Pulmonary artery endothelial cell (primary cell): ENCODE measurements at regions not wholly inside any gene's neighbourhood (a gene's known extent, or its start where the extent isn't known, plus 50 kb on each side); places are given as distances from the start of the nearest gene placed in this dataset.

ENCODE experiments used
- DNase-seq: peaks from one replicate; pipeline ENCODE4 v3.0.0-alpha.2; 2011; ENCODE audit warnings: low read depth, low spot score

- DNase-seq, result no peak
Measured at GRCh38 chr11:80104191-80104590, 663.4 kb upstream of the TENM4 start.

GRCh38 chr11:80103142-80103859 lies 662.5 kb upstream of the TENM4 start:
- no peak for DNase-seq

DNA sequence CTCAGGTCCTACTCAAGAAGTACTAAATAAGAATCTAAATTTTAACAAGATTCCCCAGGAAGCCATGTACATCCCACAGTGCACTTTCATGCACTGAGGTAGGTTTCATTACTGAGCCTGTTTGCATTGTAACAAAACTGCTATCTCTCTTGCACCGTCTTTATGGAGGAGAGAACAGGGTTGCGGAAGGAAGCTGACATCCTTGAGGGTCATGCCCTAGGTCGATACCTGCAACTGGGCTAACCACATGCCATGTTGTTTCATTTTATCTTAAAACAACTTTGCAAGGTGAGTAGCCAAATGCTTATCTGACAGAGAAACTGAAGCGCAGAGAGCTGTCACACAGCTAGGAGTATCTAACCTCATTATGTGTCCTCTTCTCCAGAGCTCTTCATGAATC lies 656.3 kb upstream of the TENM4 start:
- DNase-seq, result no peak

DNA sequence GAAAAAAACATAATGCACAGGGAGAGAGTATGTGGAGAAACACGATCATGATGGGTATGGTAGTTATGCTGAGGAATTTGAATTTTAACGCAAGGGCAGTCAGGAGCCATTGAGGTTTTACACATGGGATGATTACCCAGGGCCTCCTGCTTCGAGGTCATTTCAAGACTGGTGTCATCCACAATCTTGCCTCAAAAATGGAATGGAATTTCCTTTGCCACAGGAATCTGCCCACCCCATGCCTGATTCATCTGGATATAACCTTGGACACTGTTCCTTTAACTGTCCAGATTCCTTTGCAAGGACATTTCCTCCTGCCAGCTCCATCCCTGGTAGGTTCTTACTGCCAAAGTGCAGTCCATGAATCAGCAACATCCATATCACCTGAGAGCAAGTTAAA lies 655.9 kb upstream of the TENM4 start:
- no peak for DNase-seq

DNA sequence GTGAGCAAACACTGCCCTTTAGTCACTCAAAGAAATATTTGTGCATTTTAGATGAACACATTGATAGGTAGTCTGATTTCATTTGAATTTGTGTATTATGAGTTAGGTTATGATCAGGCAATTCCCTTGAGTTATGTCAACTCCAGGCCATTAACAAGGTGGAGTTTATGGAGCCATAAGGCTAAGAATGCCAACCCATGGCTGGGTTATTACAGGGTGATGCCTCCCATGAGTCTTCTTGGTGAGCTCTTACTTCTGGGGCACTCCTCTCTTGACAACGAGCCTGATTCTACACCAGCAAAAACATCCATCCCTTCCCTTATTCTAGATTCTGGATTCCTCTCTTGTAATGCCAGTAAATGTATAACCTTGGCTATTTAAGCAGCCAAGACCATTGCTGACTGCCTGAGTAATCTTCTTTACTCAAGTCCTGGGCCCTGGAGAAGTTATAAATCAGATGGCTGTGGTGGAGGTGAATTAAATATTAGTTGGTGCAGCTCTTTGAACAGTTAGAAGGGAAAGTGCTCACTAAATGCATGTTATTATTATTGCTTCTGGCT lies 645.7 kb upstream of the TENM4 start:
- no peak for DNase-seq

DNA sequence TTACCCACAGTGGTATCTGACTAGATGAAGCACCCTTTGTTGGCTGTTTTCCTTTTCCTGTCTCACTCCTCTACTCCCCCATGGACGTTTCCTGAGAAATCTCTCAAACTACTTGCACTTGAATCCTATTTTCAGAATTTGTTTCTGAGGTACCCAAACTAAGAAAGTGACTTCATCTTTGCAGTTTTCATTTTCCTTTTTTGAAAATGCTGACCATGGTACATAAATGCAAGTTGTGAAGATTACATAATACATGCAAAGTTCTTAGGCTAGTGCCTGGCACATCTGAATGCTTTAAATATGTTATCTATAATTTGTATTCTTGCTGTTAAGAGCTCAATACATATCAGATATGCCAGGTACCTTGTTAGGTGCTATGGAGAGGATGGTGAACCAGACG lies 644.7 kb upstream of the TENM4 start:
- DNase-seq, result no peak

DNA sequence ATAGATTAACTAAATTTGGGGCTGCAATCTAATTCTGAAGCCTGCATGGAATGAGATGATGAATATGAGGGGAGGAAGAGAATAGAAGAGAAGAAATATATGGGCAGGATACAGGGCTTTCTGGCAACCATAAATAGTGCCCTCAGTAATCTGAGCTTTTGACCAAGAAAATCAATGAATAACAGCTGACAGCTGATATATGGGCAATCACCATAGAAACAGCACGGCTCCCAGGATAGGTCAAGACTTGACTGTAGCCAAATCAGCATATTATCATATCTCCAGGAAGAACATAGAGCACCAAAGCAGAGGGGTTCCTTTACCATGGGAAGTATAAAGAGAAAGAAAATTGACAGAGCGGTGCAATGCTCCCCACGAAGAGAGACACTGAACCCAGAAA lies 643.8 kb upstream of the TENM4 start:
- no peak for DNase-seq

- no peak for DNase-seq
Measured at GRCh38 chr11:80083531-80083951, 642.7 kb upstream of the TENM4 start.

DNA sequence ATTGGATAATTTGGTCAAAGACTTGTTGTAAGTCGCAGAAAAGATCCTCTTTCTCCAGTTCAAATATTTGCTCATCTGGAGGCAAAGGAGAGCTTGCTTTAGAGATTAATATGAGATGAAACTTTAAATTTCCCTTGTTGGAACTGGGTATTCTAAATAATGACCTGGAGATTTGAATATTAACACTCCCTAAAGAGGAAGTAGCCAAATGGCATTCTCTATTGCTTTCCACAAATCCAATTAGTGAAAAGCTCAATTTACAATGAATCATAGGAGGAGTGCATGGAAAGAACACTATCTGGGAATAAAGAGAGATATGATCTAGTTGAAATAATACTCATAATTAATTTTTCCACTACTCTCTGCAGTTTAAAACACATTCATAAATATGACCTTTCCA lies 641.6 kb upstream of the TENM4 start:
- DNase-seq, result no peak

DNA sequence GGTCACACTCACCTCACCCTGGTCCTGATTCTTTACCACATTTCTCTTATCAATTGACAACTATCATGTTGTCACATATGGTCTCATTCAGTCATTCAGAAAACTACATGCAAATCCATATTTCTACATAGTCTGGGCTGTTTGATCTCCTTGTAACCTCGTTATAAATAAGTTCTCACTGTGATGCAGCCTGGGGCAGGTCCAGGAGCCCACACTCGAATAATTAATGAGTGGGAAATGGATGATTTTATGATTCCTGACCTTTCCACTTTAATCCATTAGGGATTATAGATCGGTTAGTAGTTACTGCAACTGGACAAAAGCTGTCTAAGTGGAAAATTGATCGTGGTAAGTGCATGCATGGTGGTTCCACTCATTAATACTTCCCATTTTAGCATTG lies 636.3 kb upstream of the TENM4 start:
- DNase-seq, result no peak

DNA sequence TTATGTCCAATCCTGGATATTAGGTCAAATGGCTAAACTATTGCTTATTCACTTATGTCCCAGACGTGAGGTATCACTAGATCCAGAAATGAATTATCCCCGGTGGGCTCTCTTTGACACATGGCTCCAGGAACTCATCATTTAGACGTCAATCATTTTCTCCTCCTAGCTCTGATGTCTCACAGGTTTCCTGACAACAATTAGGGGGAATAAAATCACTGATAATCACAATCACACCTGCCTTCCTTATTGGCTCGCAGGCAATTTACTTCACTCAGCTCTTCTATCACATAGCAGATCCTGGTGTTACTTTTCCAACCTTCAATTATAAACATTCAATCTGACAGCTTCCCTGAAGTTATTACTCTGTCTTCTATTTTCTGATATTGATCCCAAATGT lies 634.0 kb upstream of the TENM4 start:
- DNase-seq, result no peak

- no peak for DNase-seq
Measured at GRCh38 chr11:80066291-80066690, 625.5 kb upstream of the TENM4 start.

DNA sequence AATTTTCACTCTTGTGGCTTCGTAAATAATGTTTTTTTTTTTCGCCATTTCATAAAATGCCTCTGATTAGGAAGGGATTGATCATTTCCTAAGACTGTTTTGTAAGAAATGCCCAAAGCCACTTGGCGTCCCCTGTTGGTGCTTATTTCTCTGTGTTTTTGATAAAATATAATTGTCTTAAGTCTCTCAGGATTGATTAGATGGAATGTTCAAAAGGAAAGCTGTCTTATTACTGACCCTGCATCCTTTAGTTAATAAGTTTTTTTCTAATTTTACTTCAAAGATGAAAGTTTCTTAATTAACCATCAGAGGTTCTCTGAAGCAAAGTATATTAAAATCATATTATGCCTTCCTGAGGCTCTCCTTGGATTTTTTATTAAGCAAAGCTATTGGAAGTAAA lies 624.3 kb upstream of the TENM4 start:
- DNase-seq, result no peak

DNA sequence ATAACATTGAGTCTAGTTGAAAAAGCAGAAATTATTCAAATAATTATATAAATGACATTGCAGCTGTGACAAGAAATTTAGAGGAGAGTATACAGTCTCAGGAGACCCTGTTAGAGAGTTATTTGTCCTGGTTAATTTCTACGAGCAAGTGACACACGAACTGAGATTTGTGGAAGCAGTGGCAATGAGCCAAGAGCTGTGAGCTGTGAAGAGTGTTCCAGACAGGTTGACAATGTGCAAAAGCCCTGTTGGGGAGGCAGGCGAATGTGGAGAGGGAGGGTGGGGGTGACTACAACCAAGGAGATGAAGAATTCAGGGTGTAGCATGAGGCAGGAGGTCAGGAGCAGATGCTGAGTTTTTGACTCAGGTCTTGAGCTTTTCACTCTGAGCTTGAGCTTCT lies 620.2 kb upstream of the TENM4 start:
- no peak for DNase-seq

- no peak for DNase-seq
Measured at GRCh38 chr11:80054582-80055165, 613.8 kb upstream of the TENM4 start.

GRCh38 chr11:80048513-80048912 lies 607.7 kb upstream of the TENM4 start:
- no peak for DNase-seq

DNA sequence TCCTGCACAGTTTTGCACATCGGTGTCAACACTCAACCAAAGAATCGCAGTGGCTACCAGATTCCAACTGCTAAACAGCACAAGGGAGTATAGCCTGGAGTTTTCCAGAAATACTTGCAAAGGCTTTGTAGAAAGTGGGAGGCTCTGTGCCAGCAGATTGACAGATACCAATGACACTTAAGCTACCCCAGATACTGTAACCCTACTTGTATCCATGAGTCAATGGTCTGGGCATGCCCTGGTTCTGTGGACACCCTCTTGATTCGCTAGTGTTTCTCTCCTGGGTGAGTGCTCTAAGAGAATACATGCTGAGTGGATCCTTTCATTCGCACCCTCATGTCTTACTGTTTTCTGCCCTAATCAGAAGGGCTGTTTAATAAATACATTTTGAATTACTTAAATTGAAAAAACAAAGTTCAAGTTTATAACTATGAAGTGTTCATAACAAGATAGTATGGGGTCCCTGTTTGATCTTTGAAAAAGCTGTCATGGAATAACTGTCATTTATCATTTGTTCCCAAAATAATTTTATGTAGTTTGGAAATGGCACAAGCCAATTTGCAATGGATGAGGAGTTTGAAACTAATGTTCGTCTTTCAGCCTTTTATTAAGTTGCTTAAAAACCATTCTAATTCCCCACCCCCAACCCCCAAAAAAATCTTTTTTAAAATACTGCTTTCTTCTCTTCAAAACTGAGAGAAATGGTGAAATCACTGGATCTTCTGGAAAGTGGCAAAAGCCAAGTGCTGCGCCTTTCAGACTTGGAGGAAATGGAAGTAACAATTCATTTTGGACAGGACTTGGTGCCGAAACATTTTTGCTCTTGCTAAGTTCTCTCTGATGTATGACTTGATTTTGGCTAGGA lies 600.5 kb upstream of the TENM4 start:
- no peak for DNase-seq

GRCh38 chr11:80034801-80035200 lies 594.0 kb upstream of the TENM4 start:
- no peak for DNase-seq

- no peak for DNase-seq
Measured at GRCh38 chr11:80031014-80031600, 590.3 kb upstream of the TENM4 start.

DNA sequence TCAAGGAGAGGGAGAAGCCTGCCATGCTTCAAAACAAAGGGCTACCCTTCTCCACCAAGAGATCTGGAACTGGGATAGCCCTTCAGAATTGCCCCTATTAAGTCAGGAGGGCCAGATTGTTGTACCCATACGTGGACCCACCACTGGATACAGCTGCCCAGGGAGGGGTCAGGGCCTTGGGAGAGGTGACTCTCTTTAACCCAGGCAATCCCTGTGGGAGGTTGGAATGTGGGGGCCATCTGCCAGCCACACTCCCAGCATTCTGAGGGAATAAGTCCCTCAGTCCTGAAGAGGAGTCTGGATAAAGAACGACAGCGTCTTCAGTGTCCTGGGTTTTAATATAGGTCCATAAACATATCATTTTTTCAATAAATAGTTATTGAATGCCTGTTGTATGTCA lies 588.2 kb upstream of the TENM4 start:
- DNase-seq, result no peak

DNA sequence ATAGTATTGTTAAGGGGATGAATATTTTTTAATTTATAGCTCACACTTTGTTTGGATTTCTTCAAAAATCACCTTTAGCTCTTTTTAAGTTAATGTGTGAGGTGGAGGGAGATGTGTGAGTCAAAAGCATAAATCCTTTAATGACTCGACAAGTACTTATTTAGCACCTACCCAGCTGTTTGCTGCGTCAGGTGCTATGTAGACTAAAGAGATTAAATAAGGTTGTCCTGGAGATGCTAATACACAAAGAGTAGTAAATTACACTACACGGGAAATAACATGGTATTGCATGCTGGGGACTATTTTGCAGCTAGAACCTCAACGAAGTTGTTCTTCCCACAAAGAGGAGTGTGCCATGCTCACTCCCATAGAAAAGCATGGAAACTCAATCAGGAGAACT lies 583.3 kb upstream of the TENM4 start:
- no peak for DNase-seq

GRCh38 chr11:80023386-80023785 lies 582.6 kb upstream of the TENM4 start:
- DNase-seq, result no peak
